DOHH2 (cell line): ENCODE measurements at regions not wholly inside any gene's neighbourhood (a gene's known extent, or its start where the extent isn't known, plus 50 kb on each side); places are given as distances from the start of the nearest gene placed in this dataset.

Experiments used
- H3F3A ChIP-seq: fragments of 200-600 bp; sonication (generic), shearing (Covaris generic); 2 replicates; pipeline ENCODE4 v1.6.0; 2016; ENCODE audit warnings: antibody characterized with exemption, mild to moderate bottlenecking; ENCODE audit not compliant: control insufficient read depth, insufficient read depth
- H3K27ac ChIP-seq: fragments of 200-600 bp; sonication (generic); 2 replicates; pipeline ENCODE4 v1.5.1; 2014; ENCODE audit warnings: low read depth, mild to moderate bottlenecking, low read length, moderate library complexity
- H3K27me3 ChIP-seq: fragments of 200-600 bp; sonication (generic); 2 replicates; pipeline ENCODE4 v1.6.1; 2014; ENCODE audit warnings: mild to moderate bottlenecking, low read length, mixed read lengths; ENCODE audit not compliant: control insufficient read depth
- H3K36me3 ChIP-seq: fragments of 200-600 bp; sonication (generic); 2 replicates; pipeline ENCODE4 v1.6.1; 2014; ENCODE audit warnings: mild to moderate bottlenecking, low read length, moderate library complexity, mixed read lengths; ENCODE audit not compliant: control insufficient read depth
- H3K4me1 ChIP-seq: fragments of 200-600 bp; sonication (generic); 2 replicates; pipeline ENCODE4 v1.6.1; 2014; ENCODE audit warnings: mild to moderate bottlenecking, low read length, mixed read lengths; ENCODE audit not compliant: control insufficient read depth
- H3K4me2 ChIP-seq: fragments of 200-600 bp; sonication (generic); 2 replicates; pipeline ENCODE4 v1.6.0; 2014; ENCODE audit warnings: mild to moderate bottlenecking, low read length, moderate library complexity
- H3K4me3 ChIP-seq: fragments of 200-600 bp; sonication (generic); 2 replicates; pipeline ENCODE4 v1.5.1; 2014; ENCODE audit warnings: mild to moderate bottlenecking, low read length, mixed read lengths
- H3K79me2 ChIP-seq: fragments of 200-600 bp; sonication (generic); 2 replicates; pipeline ENCODE4 v1.6.1; 2014; ENCODE audit warnings: mild to moderate bottlenecking, low read length, mixed read lengths; ENCODE audit not compliant: control insufficient read depth
- H3K9me2 ChIP-seq: fragments of 200-600 bp; sonication (generic); replicated peaks from 2 replicates; pipeline ENCODE4 v1.6.1; 2014; ENCODE audit warnings: mild to moderate bottlenecking, low read length, mixed read lengths; ENCODE audit not compliant: control insufficient read depth
- H3K9me3 ChIP-seq: fragments of 200-600 bp; sonication (generic); 2 replicates; pipeline ENCODE4 v1.6.1; 2014; ENCODE audit warnings: antibody characterized with exemption, low read length, mixed read lengths; ENCODE audit not compliant: control insufficient read depth, insufficient read depth
- H4K20me1 ChIP-seq: fragments of 200-600 bp; sonication (generic); 2 replicates; pipeline ENCODE4 v1.6.0; 2014; ENCODE audit warnings: low read depth, mild to moderate bottlenecking, antibody characterized with exemption, low read length, moderate library complexity; ENCODE audit not compliant: control insufficient read depth, insufficient read depth
- CTCF ChIP-seq: fragments of 200-600 bp; sonication (generic); IDR thresholded peaks from one replicate; pipeline ENCODE4 v1.5.1; 2014; ENCODE audit warnings: antibody characterized with exemption, mild to moderate bottlenecking, low read depth, low read length; ENCODE audit not compliant: poor library complexity, severe bottlenecking
- EZH2phosphoT487 ChIP-seq: fragments of 200-600 bp; sonication (generic); IDR thresholded peaks from 2 replicates; pipeline ENCODE4 v1.6.1; 2017; ENCODE audit warnings: borderline replicate concordance, mild to moderate bottlenecking, antibody characterized with exemption, low read length, moderate library complexity, mixed read lengths

DNA sequence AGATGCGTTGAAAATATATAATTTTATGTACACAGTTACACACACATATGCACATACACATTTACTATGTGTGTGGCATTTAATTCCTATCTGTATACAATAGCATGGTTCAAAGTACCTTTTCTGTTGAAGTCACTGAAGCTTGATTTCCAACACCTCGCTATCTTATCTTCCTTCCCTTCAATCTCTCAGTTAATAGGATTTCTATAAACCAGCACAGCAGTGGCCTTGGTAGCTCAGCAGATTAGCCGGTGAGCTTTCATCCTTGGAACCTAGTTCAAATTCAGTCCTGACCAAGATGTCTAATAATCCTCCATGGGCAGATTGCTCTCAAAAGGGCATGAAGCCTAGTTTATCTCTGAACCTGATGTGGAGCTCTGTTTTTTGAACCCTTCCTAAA is 2389.5 kb downstream of the MAT2B start:
- no peak overlapping the region for H3K4me2 ChIP-seq
- H3K79me2 ChIP-seq = no peaks in the 10 kb centered on the region
- no peaks in the 10 kb centered on the region for H3K27me3 ChIP-seq
- TF ChIP-seq CTCF (no peak), EZH2phosphoT487 (no peak)
- H3K27ac ChIP-seq = no peak overlapping the region
- H3K4me1 ChIP-seq = no peaks in the 10 kb centered on the region
- H4K20me1 ChIP-seq = no peaks in the 10 kb centered on the region
- H3K9me3 ChIP-seq = no peaks in the 10 kb centered on the region
- no peaks in the 10 kb centered on the region for H3K9me2 ChIP-seq
- H3F3A ChIP-seq = no peaks in the 10 kb centered on the region
- no peaks in the 10 kb centered on the region for H3K36me3 ChIP-seq
- H3K4me3 ChIP-seq = no peak overlapping the region

GRCh38 chr5:165903835-165904234 is 2387.6 kb upstream of the WWC1 start:
- TF ChIP-seq CTCF (no peak), EZH2phosphoT487 (no peak)

DNA sequence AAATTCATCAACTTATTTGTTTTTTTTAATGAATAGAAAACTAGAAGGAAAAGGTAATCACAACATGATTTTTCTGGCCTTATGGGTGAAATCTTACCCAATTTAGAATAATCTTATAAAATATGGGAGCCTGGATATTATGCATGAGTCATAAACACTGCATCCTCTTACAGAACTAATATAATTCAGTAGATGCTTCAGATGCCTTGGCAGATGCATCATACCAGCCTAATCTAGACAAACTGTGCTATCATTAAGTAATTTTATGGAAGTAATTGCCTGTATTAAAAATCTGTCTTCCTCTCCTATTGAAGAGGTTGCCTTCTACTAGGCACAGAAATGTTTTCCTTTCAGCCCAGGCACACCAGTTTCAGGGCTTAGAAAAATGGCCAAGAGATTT is 2384.6 kb upstream of the WWC1 start:
- H3F3A ChIP-seq = no peaks in the 10 kb centered on the region
- no peaks in the 10 kb centered on the region for H3K9me2 ChIP-seq
- no peaks in the 10 kb centered on the region for H3K36me3 ChIP-seq
- H3K9me3 ChIP-seq = no peaks in the 10 kb centered on the region
- no peaks in the 10 kb centered on the region for H3K27me3 ChIP-seq
- H3K27ac ChIP-seq = no peak overlapping the region
- H3K79me2 ChIP-seq = no peaks in the 10 kb centered on the region
- no peak overlapping the region for H3K4me2 ChIP-seq
- no peaks in the 10 kb centered on the region for H3K4me1 ChIP-seq
- no peak overlapping the region for H3K4me3 ChIP-seq
- no peaks in the 10 kb centered on the region for H4K20me1 ChIP-seq
- no peak for TF ChIP-seq EZH2phosphoT487
- TF ChIP-seq CTCF = no peak

More at GRCh38 chr5:165903835-165904234, 2387.6 kb upstream of the WWC1 start:
- Histone ChIP-seq H3K9me2 (no peaks in the 10 kb centered on the region), H3K9me3 (no peaks in the 10 kb centered on the region), H3F3A (no peaks in the 10 kb centered on the region), H3K4me3 (no peak overlapping the region), H3K36me3 (no peaks in the 10 kb centered on the region), H3K4me1 (no peaks in the 10 kb centered on the region), H3K79me2 (no peaks in the 10 kb centered on the region), H3K27ac (no peak overlapping the region), H3K4me2 (no peak overlapping the region), H3K27me3 (no peaks in the 10 kb centered on the region), H4K20me1 (no peaks in the 10 kb centered on the region)

GRCh38 chr5:165913059-165913458 is 2378.4 kb upstream of the WWC1 start:
- Histone ChIP-seq H3K79me2 (no peaks in the 10 kb centered on the region), H3F3A (no peaks in the 10 kb centered on the region), H4K20me1 (no peaks in the 10 kb centered on the region), H3K9me2 (no peaks in the 10 kb centered on the region), H3K36me3 (no peaks in the 10 kb centered on the region), H3K27me3 (no peaks in the 10 kb centered on the region), H3K9me3 (no peaks in the 10 kb centered on the region), H3K4me3 (no peak overlapping the region), H3K4me2 (no peak overlapping the region), H3K4me1 (no peaks in the 10 kb centered on the region), H3K27ac (no peak overlapping the region)
- TF ChIP-seq EZH2phosphoT487 (no peak), CTCF (no peak)
